IPS DF 6.9 (cell line): ENCODE measurements at regions not wholly inside any gene's neighbourhood (a gene's known extent, or its start where the extent isn't known, plus 50 kb on each side); places are given as distances from the start of the nearest gene placed in this dataset.

Source experiments
- DNase-seq: peaks from one replicate; pipeline ENCODE4 v3.0.0-alpha.2; 2013; ENCODE audit warnings: low read depth, low spot score
- H3K27ac ChIP-seq: one replicate; pipeline ENCODE4 v1.5.1; 2013; ENCODE audit warnings: low read length, control low read depth
- H3K27me3 ChIP-seq: 2 replicates; pipeline ENCODE4 v1.6.1; 2013; ENCODE audit warnings: mild to moderate bottlenecking, low read length; ENCODE audit not compliant: control insufficient read depth, insufficient read depth
- H3K36me3 ChIP-seq: 2 replicates; pipeline ENCODE4 v1.6.1; 2013; ENCODE audit warnings: low read length; ENCODE audit not compliant: control insufficient read depth, insufficient read depth
- H3K4me1 ChIP-seq: 2 replicates; pipeline ENCODE4 v1.6.1; 2013; ENCODE audit warnings: low read length; ENCODE audit not compliant: control insufficient read depth, insufficient read depth
- H3K4me3 ChIP-seq: 2 replicates; pipeline ENCODE4 v1.5.1; 2013; ENCODE audit warnings: mild to moderate bottlenecking, low read length
- H3K9me3 ChIP-seq: 2 replicates; pipeline ENCODE4 v1.6.1; 2013; ENCODE audit warnings: low read length, inconsistent platforms; ENCODE audit not compliant: control insufficient read depth, insufficient read depth
- WGBS: extraction: QIAGEN DNeasy Blood & Tissue Kit; methylation state at CpG from one replicate; pipeline ENCODE4 v1.1.7; 2013; ENCODE audit warnings: mixed read lengths, missing lambda C conversion rate; ENCODE audit not compliant: insufficient read length, insufficient coverage; 5-methylcytosine and 5-hydroxymethylcytosine counted together

DNA sequence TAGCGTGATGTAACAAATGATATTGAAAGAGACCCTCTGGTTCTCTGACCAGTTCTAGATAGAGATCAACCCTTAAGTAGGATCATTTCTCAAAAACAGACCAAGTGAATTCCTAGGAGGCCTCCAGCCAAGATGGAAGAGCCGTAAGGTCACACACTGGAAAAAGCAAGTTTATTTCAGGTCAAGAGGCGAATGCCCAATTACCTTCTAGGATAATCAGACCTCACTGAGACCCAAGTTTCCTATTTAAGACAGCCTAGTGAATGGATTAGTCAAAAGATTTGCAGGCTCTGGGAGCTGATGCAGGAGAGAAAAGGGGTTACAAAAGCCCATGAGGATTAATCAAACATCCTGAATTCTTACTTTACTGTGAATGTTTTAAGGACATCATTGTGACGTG is 486.1 kb upstream of the NRP1 start:
- Histone ChIP-seq H3K4me3 (no peak overlapping the region), H3K36me3 (no peaks in the 10 kb centered on the region), H3K9me3 (no peaks in the 10 kb centered on the region), H3K4me1 (no peaks in the 10 kb centered on the region), H3K27me3 (no peaks in the 10 kb centered on the region), H3K27ac (no peak overlapping the region)
- no peak for DNase-seq
- no CpG with 5 or more reads among the region's 4 CpGs for WGBS

DNA sequence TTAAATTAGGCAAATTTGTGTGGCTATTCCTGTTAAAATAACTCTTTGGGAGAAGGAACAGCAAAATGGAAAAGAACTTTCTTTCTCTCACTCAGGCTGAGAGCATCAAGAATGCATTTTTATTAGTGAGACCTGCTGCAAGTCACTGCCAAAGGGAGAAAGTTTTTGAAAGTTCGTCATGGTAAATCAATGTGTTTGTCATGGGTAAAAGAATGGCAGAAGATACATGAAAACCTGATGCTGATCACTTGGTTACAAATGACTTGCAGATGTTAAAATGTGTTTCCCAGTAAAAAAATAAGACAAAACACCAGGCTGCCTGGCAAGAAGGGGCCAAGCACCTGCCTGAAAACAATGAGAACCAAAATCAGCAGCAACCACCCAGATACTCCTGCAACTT is 484.7 kb upstream of the NRP1 start:
- Histone ChIP-seq H3K9me3 (no peaks in the 10 kb centered on the region), H3K27ac (no peak overlapping the region), H3K27me3 (no peaks in the 10 kb centered on the region), H3K4me3 (no peak overlapping the region), H3K36me3 (no peaks in the 10 kb centered on the region), H3K4me1 (no peaks in the 10 kb centered on the region)
- WGBS, result no CpG with 5 or more reads among the region's 1 CpG
- DNase-seq, result no peak

DNA sequence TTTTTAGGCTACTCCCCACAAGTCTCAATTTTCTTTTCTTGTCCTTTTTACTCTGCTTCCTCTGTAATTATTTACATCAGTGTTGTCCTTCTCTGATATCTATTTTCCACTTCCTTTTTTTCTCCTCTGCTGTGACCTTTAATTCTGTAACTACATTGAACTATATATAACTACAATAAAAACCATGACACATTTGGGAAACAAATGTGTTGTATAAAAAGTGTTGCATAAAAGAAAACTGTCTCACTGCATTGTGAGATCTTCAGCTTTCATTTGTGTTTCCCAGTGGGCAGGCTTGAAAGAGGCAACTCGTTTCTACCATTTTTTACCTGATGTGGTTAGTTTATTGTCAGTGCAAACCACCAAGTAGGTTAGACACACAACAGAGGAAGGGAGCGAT is 483.9 kb upstream of the NRP1 start:
- no peak overlapping the region for H3K4me3 ChIP-seq
- H3K4me1 ChIP-seq, result no peaks in the 10 kb centered on the region
- no peak overlapping the region for H3K27ac ChIP-seq
- no peaks in the 10 kb centered on the region for H3K27me3 ChIP-seq
- H3K9me3 ChIP-seq, result no peaks in the 10 kb centered on the region
- H3K36me3 ChIP-seq, result no peaks in the 10 kb centered on the region
- DNase-seq, result no peak
- WGBS, result no CpG with 5 or more reads among the region's 2 CpGs

DNA sequence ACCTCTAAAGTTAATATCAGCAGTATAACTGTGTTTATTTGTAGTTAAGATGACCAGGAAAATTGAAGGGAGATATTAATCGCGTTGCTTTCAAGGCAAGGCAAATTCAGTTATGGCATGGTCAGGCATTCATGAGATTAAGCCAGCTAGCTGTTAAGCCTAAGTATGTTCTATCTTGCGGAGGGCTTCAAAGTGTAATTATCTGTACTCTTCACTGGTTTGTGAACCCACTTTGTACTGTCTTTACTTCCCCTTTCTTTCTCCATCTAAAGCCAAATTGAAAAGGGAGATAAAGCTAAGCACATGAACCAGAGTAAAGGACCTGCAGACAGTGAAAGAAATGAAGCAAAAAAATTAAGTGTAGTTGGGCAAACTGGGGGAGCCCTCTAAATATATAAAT is 483.1 kb upstream of the NRP1 start:
- Histone ChIP-seq H3K27me3 (no peaks in the 10 kb centered on the region), H3K36me3 (no peaks in the 10 kb centered on the region), H3K9me3 (no peaks in the 10 kb centered on the region), H3K4me3 (no peak overlapping the region), H3K4me1 (no peaks in the 10 kb centered on the region), H3K27ac (no peak overlapping the region)
- WGBS, result no CpG with 5 or more reads among the region's 3 CpGs
- no peak for DNase-seq

DNA sequence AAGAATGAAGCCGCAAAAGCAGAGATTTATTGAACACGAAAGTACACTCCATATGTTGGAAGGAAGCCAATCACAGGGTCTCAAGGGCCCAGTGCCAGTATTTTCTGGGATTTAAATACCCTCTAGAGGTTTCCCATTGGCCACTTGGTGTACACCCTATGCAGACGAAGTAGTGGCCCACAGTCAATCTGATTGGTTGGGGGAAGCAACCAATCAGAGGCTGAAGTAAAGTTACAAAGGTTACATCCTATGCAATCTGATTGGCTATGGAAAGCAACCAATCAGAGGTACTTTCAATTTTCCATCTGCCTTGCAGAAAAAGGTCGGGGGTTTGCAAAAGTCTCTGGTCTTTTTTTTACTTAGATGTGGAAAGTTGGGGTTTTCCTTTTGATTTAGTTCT is 481.3 kb upstream of the NRP1 start:
- Histone ChIP-seq H3K27me3 (no peaks in the 10 kb centered on the region), H3K4me3 (no peak overlapping the region), H3K4me1 (no peaks in the 10 kb centered on the region), H3K9me3 (no peaks in the 10 kb centered on the region), H3K36me3 (no peaks in the 10 kb centered on the region), H3K27ac (no peak overlapping the region)
- DNase-seq, result no peak
- no CpG with 5 or more reads among the region's 4 CpGs for WGBS

DNA sequence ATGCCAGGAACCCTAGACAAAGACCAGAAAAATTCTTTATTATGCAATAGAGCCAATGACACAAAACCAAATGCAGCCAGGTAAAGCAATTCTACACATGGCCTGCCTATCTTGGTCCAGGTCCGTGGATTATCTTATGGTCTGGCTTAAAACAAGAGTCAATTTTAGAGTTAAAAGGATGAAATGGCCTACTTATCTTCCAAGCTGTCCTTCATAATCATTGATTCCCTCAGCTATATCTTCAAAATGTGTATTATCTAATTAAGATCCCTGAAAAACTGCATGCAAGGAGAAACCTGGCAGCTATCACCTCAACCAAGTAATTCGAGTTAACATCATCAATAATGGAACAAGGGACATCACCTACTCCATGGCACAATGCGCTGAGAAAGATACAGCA is 479.4 kb upstream of the NRP1 start:
- no peaks in the 10 kb centered on the region for H3K4me1 ChIP-seq
- H3K27ac ChIP-seq, result no peak overlapping the region
- DNase-seq, result no peak
- WGBS, result no CpG with 5 or more reads among the region's 3 CpGs
- no peak overlapping the region for H3K4me3 ChIP-seq
- no peaks in the 10 kb centered on the region for H3K27me3 ChIP-seq
- no peaks in the 10 kb centered on the region for H3K9me3 ChIP-seq
- no peaks in the 10 kb centered on the region for H3K36me3 ChIP-seq

DNA sequence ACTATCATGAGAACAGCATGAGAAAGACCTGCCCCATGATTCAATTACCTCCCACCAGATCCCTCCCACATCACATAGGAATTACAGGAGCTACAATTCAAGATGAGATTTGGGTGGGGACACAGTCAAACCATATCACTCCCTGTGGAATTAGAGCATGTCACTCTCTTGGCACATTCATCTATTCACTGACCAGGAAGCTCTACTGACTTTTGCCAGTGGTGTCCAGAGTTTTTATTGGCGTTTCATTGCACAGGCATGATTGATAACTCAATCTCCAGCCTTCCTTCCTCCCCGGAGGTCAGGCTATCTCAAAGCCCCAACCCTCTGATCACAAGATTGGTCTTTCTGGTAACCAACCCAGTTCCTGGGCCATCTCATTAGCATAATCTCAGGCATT is 478.9 kb upstream of the NRP1 start:
- Histone ChIP-seq H3K27ac (no peak overlapping the region), H3K4me3 (no peak overlapping the region), H3K27me3 (no peaks in the 10 kb centered on the region), H3K4me1 (no peaks in the 10 kb centered on the region), H3K36me3 (no peaks in the 10 kb centered on the region), H3K9me3 (no peaks in the 10 kb centered on the region)
- WGBS, result no CpG with 5 or more reads among the region's 2 CpGs
- no peak for DNase-seq

DNA sequence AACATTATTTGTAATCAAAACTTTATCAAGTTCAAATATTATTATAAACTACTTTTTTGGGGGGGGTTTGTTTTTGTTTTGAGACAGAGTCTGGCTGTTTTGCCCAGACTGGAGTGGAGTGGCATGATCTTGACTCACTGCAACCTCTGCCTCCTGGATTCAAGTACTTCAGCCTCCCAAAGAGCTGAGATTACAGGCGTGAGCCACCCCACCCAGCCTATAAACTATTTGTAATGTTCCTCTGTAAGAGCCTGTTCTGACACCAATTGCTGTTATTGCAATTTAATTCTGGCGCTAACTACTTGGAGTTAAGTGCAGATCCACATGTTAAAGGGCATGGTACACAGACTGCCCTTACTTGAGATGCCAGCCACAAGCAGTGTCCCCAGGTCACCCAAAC is 478.1 kb upstream of the NRP1 start:
- no peak overlapping the region for H3K27ac ChIP-seq
- peaks cover 3% of the 10 kb centered on the region; the same call in 1 of the 2 replicates for H3K4me1 ChIP-seq
- no peaks in the 10 kb centered on the region for H3K9me3 ChIP-seq
- no CpG with 5 or more reads among the region's 2 CpGs for WGBS
- H3K4me3 ChIP-seq, result no peak overlapping the region
- no peaks in the 10 kb centered on the region for H3K36me3 ChIP-seq
- no peak for DNase-seq
- H3K27me3 ChIP-seq, result no peaks in the 10 kb centered on the region

DNA sequence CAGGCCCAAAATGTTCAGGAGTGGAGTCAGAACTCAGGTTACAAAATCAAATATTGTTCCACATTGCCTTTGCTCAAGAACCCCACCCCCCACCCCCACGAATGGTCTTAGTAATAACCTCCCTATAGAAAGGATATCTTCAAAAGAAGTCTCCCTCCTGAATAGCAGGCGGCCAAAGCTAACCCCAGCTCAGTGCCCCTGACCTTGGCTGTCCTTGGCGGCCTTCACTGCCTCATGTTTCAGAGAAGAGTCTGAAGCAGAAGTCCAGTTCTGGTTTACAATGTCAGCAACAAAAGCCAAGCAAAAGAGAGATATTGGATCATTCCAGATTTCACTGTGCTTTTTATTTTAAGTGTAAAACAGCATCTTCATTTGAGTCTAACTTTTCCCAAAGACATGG is 476.5 kb upstream of the NRP1 start:
- H3K36me3 ChIP-seq, result no peaks in the 10 kb centered on the region
- DNase-seq, result no peak
- no CpG with 5 or more reads among the region's 3 CpGs for WGBS

DNA sequence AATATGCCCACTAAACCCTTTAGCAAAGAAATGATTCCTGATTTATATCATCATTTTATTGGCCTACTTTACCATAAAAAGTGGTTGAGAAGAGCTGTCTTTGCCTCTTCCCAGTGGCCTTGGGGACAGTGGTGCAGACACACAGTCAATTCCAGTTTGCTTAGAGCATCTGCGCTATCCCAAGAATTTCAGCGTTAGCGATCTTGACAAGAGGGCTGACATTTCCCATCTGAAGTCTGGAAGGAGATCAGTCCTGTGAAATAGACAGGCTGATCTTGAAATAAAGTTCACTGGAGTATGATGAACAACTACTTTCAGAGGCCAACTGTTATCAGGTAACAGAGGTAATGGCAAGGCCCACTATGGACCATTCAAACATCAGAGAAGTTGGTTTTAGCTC is 475.3 kb upstream of the NRP1 start:
- Histone ChIP-seq H3K27ac (no peak overlapping the region), H3K36me3 (no peaks in the 10 kb centered on the region), H3K4me3 (no peak overlapping the region), H3K27me3 (no peaks in the 10 kb centered on the region), H3K9me3 (no peaks in the 10 kb centered on the region), H3K4me1 (peaks cover 3% of the 10 kb centered on the region; the same call in 1 of the 2 replicates)
- DNase-seq, result no peak
- no CpG with 5 or more reads among the region's 3 CpGs for WGBS

More for the DNA sequence above, 476.5 kb upstream of the NRP1 start:
- H3K4me3 ChIP-seq, result no peak overlapping the region
- no peak overlapping the region for H3K27ac ChIP-seq
- H3K27me3 ChIP-seq, result no peaks in the 10 kb centered on the region
- H3K4me1 ChIP-seq, result peaks cover 3% of the 10 kb centered on the region; the same call in 1 of the 2 replicates
- no peaks in the 10 kb centered on the region for H3K9me3 ChIP-seq

DNA sequence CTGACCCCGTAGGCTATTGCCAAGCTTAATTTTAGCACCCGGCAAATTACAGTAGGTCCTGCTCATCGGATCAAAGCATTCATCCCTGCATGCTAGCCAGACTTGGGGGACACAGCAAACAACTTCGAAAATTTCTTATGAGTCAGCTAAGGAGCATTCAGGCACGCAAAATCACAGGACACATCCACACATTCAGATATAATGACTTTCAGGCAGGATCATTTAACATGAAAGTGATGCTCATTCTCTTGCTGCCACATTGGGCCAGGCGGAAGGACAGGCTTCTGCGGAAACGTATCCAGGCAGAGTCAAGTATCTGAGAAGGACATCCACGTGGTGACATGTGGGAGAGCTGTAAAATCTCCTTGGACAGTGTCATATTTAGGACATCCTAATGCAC is 474.0 kb upstream of the NRP1 start:
- Histone ChIP-seq H3K36me3 (no peaks in the 10 kb centered on the region), H3K27ac (no peak overlapping the region), H3K4me3 (no peak overlapping the region), H3K27me3 (no peaks in the 10 kb centered on the region), H3K9me3 (no peaks in the 10 kb centered on the region), H3K4me1 (peaks cover 3% of the 10 kb centered on the region; the same call in 1 of the 2 replicates)
- no CpG with 5 or more reads among the region's 9 CpGs for WGBS
- DNase-seq, result no peak
